Cardiac muscle cell (in vitro differentiated cells and primary cell): ENCODE measurements at regions not wholly inside any gene's neighbourhood (a gene's known extent, or its start where the extent isn't known, plus 50 kb on each side); places are given as distances from the start of the nearest gene placed in this dataset.
A peak's percentile ranks its signal among the peaks of the same experiment; 100 is the strongest.

Experiments used
- DNase-seq, 2 donors: peaks; one replicate each; pipeline versions ENCODE4 v3.0.0 to v3.0.0-alpha.2; 2010 to 2017; ENCODE audit warnings: low read depth in 1 of 2, low spot score in 1 of 2
- H3K27ac ChIP-seq: fragments of 200-600 bp; sonication (generic); 2 replicates; pipeline ENCODE4 v1.5.1; 2016
- H3K27me3 ChIP-seq: fragments of 200-600 bp; sonication (generic); 2 replicates; pipeline ENCODE4 v1.6.0; 2016; ENCODE audit warnings: control low read depth
- H3K36me3 ChIP-seq: fragments of 200-600 bp; sonication (generic); 2 replicates; pipeline ENCODE4 v1.5.1; 2016; ENCODE audit warnings: control low read depth
- H3K4me1 ChIP-seq: fragments of 200-600 bp; sonication (generic); 2 replicates; pipeline ENCODE4 v1.8.1; 2017; ENCODE audit warnings: low read depth, mild to moderate bottlenecking, mixed run types
- H3K4me3 ChIP-seq: fragments of 200-600 bp; sonication (generic); 2 replicates; pipeline ENCODE4 v1.5.1; 2016; ENCODE audit warnings: mild to moderate bottlenecking
- H3K9me3 ChIP-seq: fragments of 200-600 bp; sonication (generic); 2 replicates; pipeline ENCODE4 v1.5.1; 2017; ENCODE audit warnings: low read depth, mild to moderate bottlenecking, control low read depth
- CTCF ChIP-seq: IDR thresholded peaks from 2 replicates; pipeline ENCODE4 v1.5.1; 2012; ENCODE audit warnings: low read depth, mild to moderate bottlenecking, low read length

GRCh38 chr5:116942622-116943021, 368.0 kb upstream of the SEMA6A start:
- Histone ChIP-seq H3K4me3 (no peak overlapping the region), H3K36me3 (no peaks in the 10 kb centered on the region), H3K27me3 (no peaks in the 10 kb centered on the region), H3K9me3 (no peaks in the 10 kb centered on the region), H3K27ac (no peak overlapping the region), H3K4me1 (peaks cover 18% of the 10 kb centered on the region)
- no peak for DNase-seq
- TF ChIP-seq CTCF = no peak

- H3K36me3 ChIP-seq = no peaks in the 10 kb centered on the region
- H3K27ac ChIP-seq = no peak overlapping the region
- no peaks in the 10 kb centered on the region for H3K9me3 ChIP-seq
- no peaks in the 10 kb centered on the region for H3K27me3 ChIP-seq
- no peak overlapping the region for H3K4me3 ChIP-seq
- no peak for TF ChIP-seq CTCF
- peak in 1 of 2 donors; percentile 26 for DNase-seq
- peaks cover 18% of the 10 kb centered on the region for H3K4me1 ChIP-seq
Observed at GRCh38 chr5:116939641-116940040, 365.0 kb upstream of the SEMA6A start.

GRCh38 chr5:116938488-116938887, 363.9 kb upstream of the SEMA6A start:
- Histone ChIP-seq H3K4me3 (no peak overlapping the region), H3K36me3 (no peaks in the 10 kb centered on the region), H3K27me3 (no peaks in the 10 kb centered on the region), H3K4me1 (peaks cover 18% of the 10 kb centered on the region), H3K27ac (peak overlapping the region; percentile 38), H3K9me3 (no peaks in the 10 kb centered on the region)
- no peak for TF ChIP-seq CTCF
- peak in 1 of 2 donors; percentile 28 for DNase-seq

- H3K9me3 ChIP-seq = no peaks in the 10 kb centered on the region
Observed at GRCh38 chr5:116935561-116936162, 361.0 kb upstream of the SEMA6A start.

GRCh38 chr5:116930616-116931015, 356.0 kb upstream of the SEMA6A start:
- H3K27ac ChIP-seq = no peak overlapping the region
- no peak for TF ChIP-seq CTCF
- H3K27me3 ChIP-seq = no peaks in the 10 kb centered on the region

More at GRCh38 chr5:116935561-116936162, 361.0 kb upstream of the SEMA6A start:
- H3K27ac ChIP-seq = no peak overlapping the region
- no peak for TF ChIP-seq CTCF
- no peak for DNase-seq
- H3K36me3 ChIP-seq = no peaks in the 10 kb centered on the region
- peaks cover 18% of the 10 kb centered on the region for H3K4me1 ChIP-seq
- no peaks in the 10 kb centered on the region for H3K27me3 ChIP-seq
- H3K4me3 ChIP-seq = no peak overlapping the region

More at GRCh38 chr5:116930616-116931015, 356.0 kb upstream of the SEMA6A start:
- DNase-seq = peak in 1 of 2 donors; percentile 28
- no peaks in the 10 kb centered on the region for H3K4me1 ChIP-seq
- H3K4me3 ChIP-seq = no peak overlapping the region
- no peaks in the 10 kb centered on the region for H3K36me3 ChIP-seq
- no peaks in the 10 kb centered on the region for H3K9me3 ChIP-seq
